Fibroblast of mammary gland (primary cell): ENCODE measurements at regions not wholly inside any gene's neighbourhood (a gene's known extent, or its start where the extent isn't known, plus 50 kb on each side); places are given as distances from the start of the nearest gene placed in this dataset.

Experiments
- DNase-seq: peaks from one replicate; pipeline ENCODE4 v3.0.0-alpha.2; 2010; ENCODE audit warnings: low read depth
- H3K4me3 ChIP-seq: 2 replicates; pipeline ENCODE4 v1.5.1; 2011; ENCODE audit warnings: low read depth, mild to moderate bottlenecking, low read length, moderate library complexity; ENCODE audit not compliant: control insufficient read depth
- TF ChIP-seq, protein P1 (sequence below): conservative IDR thresholded peaks from 2 replicates; pipeline ENCODE4 v1.5.1; 2011; ENCODE audit warnings: low read depth, low read length, inconsistent platforms; ENCODE audit not compliant: control insufficient read depth, insufficient read depth

GRCh38 chr4:123972031-123972430 is 575.4 kb downstream of the SPRY1 start:
- TF ChIP-seq, protein P1, sequence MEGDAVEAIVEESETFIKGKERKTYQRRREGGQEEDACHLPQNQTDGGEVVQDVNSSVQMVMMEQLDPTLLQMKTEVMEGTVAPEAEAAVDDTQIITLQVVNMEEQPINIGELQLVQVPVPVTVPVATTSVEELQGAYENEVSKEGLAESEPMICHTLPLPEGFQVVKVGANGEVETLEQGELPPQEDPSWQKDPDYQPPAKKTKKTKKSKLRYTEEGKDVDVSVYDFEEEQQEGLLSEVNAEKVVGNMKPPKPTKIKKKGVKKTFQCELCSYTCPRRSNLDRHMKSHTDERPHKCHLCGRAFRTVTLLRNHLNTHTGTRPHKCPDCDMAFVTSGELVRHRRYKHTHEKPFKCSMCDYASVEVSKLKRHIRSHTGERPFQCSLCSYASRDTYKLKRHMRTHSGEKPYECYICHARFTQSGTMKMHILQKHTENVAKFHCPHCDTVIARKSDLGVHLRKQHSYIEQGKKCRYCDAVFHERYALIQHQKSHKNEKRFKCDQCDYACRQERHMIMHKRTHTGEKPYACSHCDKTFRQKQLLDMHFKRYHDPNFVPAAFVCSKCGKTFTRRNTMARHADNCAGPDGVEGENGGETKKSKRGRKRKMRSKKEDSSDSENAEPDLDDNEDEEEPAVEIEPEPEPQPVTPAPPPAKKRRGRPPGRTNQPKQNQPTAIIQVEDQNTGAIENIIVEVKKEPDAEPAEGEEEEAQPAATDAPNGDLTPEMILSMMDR = no peak
- H3K4me3 ChIP-seq = no peak overlapping the region
- DNase-seq = no peak

DNA sequence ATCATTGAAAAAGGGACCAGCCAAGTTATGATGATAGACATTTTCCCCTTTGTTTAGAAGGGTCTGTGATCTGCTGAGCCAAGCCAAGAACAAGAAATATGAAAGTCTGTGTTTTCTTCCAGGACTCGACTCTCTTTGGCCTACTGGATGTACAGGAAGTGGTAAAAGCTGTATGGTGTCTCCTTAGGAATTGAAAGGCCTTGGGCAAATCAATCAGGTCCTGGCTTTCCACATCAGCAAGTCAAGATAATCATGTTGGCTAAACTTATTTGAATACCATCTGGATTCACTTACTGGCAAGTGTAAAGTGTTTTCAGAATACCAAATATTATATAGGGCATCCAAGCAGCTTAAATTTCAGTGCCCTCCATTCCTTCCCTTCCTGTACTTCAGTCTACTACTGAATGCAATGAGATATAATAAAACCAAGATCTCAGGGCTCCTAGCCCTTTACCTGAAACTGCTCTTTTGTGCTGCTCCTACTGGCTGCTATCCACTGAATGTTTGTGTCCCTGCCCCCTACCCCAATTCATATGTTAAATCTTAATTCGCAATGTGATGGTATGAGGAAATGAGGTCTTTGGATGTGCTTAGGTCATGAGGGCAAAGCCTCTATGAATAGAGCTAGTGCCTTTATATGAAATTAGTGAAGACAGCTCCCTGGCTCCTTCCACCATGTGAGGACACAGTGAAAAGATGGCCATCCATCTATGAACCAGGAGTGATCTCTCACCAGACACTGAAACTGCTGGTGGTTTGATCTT is 578.0 kb downstream of the SPRY1 start:
- DNase-seq = no peak
- no peak overlapping the region for H3K4me3 ChIP-seq
- TF ChIP-seq, protein P1 = no peak

GRCh38 chr4:123976285-123976684 is 579.7 kb downstream of the SPRY1 start:
- DNase-seq = peak; percentile 33
- TF ChIP-seq, protein P1 = no peak
- H3K4me3 ChIP-seq = no peak overlapping the region

DNA sequence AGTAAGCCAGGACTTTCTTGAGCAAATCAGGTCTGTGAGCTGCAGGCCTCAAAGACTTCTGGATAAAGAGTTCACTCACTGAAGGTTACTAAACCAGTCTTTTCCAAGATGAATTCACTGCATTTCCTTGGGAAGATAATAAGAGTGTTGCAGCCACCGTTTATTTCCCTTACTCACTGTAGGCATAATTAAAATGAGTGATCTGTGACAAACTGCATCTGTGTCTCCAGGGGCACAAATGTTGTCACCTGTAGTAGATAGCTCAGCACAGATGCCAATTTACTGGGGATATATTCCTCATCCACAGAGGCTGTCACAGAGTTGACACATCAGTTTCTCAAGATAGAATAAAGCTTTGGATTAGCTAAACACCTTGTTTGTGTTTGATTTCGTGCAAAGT is 580.2 kb downstream of the SPRY1 start:
- no peak overlapping the region for H3K4me3 ChIP-seq
- DNase-seq = no peak
- TF ChIP-seq, protein P1 = no peak

DNA sequence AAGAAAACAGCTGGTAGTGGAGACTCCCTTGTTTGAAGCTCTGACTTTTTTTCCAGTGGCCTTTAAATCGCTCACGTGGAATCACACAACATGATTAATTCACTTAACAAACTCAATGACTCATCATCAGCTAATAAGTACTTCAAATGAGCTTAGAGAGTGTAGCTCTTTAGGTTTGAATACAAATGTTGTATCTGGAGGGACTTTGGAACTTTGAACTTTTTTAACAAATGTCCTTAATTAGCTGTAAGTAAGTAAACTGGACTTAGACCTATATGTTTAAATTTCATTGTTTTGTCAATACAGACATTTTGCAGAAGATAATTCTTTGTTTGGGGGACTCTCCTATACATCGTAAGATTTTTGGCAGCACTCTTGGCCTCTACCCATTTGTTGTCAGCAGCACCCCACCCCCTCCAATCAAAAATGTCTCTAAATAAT is 581.1 kb downstream of the SPRY1 start:
- peak; percentile 50 for DNase-seq
- TF ChIP-seq, protein P1 = no peak
- no peak overlapping the region for H3K4me3 ChIP-seq

- no peak for DNase-seq
These were observed 582.0 kb downstream of the SPRY1 start for GRCh38 chr4:123978637-123979036.

More at GRCh38 chr4:123978637-123979036, 582.0 kb downstream of the SPRY1 start:
- H3K4me3 ChIP-seq = no peak overlapping the region
- TF ChIP-seq, protein P1 = no peak
